HG02885 (cell line): ENCODE measurements at regions not wholly inside any gene's neighbourhood (a gene's known extent, or its start where the extent isn't known, plus 50 kb on each side); places are given as distances from the start of the nearest gene placed in this dataset.
"Not testable (repeated sequence)": the region's sequence is repeated elsewhere in the genome, so short reads cannot be mapped to it uniquely, and the experiment has no call there.

Source experiments
- ATAC-seq: cut with Tn5 transposase; IDR thresholded peaks from one replicate; pipeline ENCODE4 v1.9.1; 2021; ENCODE audit warnings: mild to moderate bottlenecking; ENCODE audit not compliant: unreplicated experiment, poor library complexity

GRCh38 chr6:153465050-153465449, 334.0 kb upstream of the RGS17 start:
- no peak for ATAC-seq

- ATAC-seq, result no peak
Measured at GRCh38 chr6:153449279-153449678, 318.2 kb upstream of the RGS17 start.

GRCh38 chr6:153442749-153443148, 311.7 kb upstream of the RGS17 start:
- not testable (repeated sequence) for ATAC-seq

- no peak for ATAC-seq
Measured at GRCh38 chr6:153442096-153442495, 311.0 kb upstream of the RGS17 start.

GRCh38 chr6:153437193-153437592, 306.1 kb upstream of the RGS17 start:
- no peak for ATAC-seq

- ATAC-seq, result no peak
Measured at GRCh38 chr6:153436351-153436750, 305.3 kb upstream of the RGS17 start.

GRCh38 chr6:153435787-153436186, 304.7 kb upstream of the RGS17 start:
- ATAC-seq, result no peak

GRCh38 chr6:153425536-153425935, 294.5 kb upstream of the RGS17 start:
- ATAC-seq, result no peak

- no peak for ATAC-seq
Measured at GRCh38 chr6:153424719-153425400, 293.8 kb upstream of the RGS17 start.

GRCh38 chr6:153412519-153412918, 281.4 kb upstream of the RGS17 start:
- no peak for ATAC-seq

- ATAC-seq, result no peak
Measured at GRCh38 chr6:153411070-153411648, 280.1 kb upstream of the RGS17 start.

- ATAC-seq, result no peak
Measured at GRCh38 chr6:153405931-153406330, 274.8 kb upstream of the RGS17 start.

GRCh38 chr6:153401751-153402150, 270.7 kb upstream of the RGS17 start:
- ATAC-seq, result no peak

- no peak for ATAC-seq
Measured at GRCh38 chr6:153392156-153392555, 261.1 kb upstream of the RGS17 start.

GRCh38 chr6:153373869-153374268, 242.8 kb upstream of the RGS17 start:
- ATAC-seq, result no peak

GRCh38 chr6:153368131-153368530, 237.0 kb upstream of the RGS17 start:
- ATAC-seq, result no peak

GRCh38 chr6:153367021-153367420, 235.9 kb upstream of the RGS17 start:
- no peak for ATAC-seq

- no peak for ATAC-seq
Measured at GRCh38 chr6:153357391-153357790, 226.3 kb upstream of the RGS17 start.

GRCh38 chr6:153340568-153340967, 209.5 kb upstream of the RGS17 start:
- no peak for ATAC-seq

GRCh38 chr6:153334121-153334520, 203.0 kb upstream of the RGS17 start:
- no peak for ATAC-seq

- ATAC-seq, result not testable (repeated sequence)
Measured at GRCh38 chr6:153331221-153331620, 200.1 kb upstream of the RGS17 start.

- ATAC-seq, result no peak
Measured at GRCh38 chr6:153328194-153328593, 197.1 kb upstream of the RGS17 start.
